ENCODE measurements at regions not wholly inside any gene's neighbourhood (a gene's known extent, or its start where the extent isn't known, plus 50 kb on each side); places are given as distances from the start of the nearest gene placed in this dataset.

- TF ChIP-seq TEAD4 (IDR thresholded peaks at IDR 0.05; ENCODE audit: low read depth, low read length) = no peak
- no peak for TF ChIP-seq TAF1 (IDR thresholded peaks at IDR 0.05; ENCODE audit: low read depth, low read length)
- no peak for TF ChIP-seq HDAC2 (IDR thresholded peaks at IDR 0.05; ENCODE audit: borderline replicate concordance in 1 of 2, low read depth in 2 of 2, low read length in 2 of 2)
Measured at GRCh38 chr3:67884345-67884744, 229.9 kb upstream of the SUCLG2 start (continued).
